ENCODE measurements at regions not wholly inside any gene's neighbourhood (a gene's known extent, or its start where the extent isn't known, plus 50 kb on each side); places are given as distances from the start of the nearest gene placed in this dataset.

DNA sequence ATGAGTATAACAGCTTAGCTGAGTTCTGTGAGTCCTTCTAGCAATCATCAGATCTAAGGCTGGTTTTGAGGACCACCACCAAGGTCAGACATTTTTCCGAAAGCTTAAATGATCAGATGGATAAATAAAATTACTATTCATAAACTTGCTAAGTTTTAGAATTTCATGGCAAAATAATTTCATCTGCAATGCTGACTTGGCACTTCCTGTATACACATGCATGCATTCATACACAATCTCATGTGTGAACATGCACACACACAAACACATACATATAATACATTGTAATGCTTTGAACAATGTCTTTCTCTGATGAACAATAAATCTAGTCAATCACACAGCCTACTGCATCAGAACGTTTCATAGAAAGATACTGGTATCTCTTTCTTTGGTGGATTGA, 1068.3 kb downstream of the HACE1 start:
- Histone ChIP-seq H3K79me2 (ENCODE audit: insufficient read depth, low read length) (no peaks in the 10 kb centered on the region), H4K20me1 (ENCODE audit: insufficient read depth, low read length) (no peaks in the 10 kb centered on the region), H3K9ac (ENCODE audit: low read length) (no peak overlapping the region), H3K9me3 (ENCODE audit: low read length) (no peaks in the 10 kb centered on the region), H3K36me3 (ENCODE audit: insufficient read depth, low read length) (no peaks in the 10 kb centered on the region), H3K9me2 (ENCODE audit: low read depth, low read length) (no peaks in the 10 kb centered on the region), H3K27ac (ENCODE audit: low read depth, low read length, poor library complexity, severe bottlenecking) (no peak overlapping the region), H2AFZ (ENCODE audit: low read length) (no peak overlapping the region), H3F3A (ENCODE audit: insufficient read depth, low read length) (no peaks in the 10 kb centered on the region), H3K4me2 (ENCODE audit: low read length) (no peak overlapping the region), H3K27me3 (ENCODE audit: insufficient read depth, low read length) (no peaks in the 10 kb centered on the region), H3K4me1 (ENCODE audit: insufficient read depth, low read length, severe bottlenecking) (no peaks in the 10 kb centered on the region), H3K4me3 (ENCODE audit: low read depth, low read length, poor library complexity, severe bottlenecking) (no peak overlapping the region)
- TF ChIP-seq EZH2 (IDR thresholded peaks at IDR 0.05; ENCODE audit: borderline replicate concordance, low read length): no peak
- TF ChIP-seq, protein P1, sequence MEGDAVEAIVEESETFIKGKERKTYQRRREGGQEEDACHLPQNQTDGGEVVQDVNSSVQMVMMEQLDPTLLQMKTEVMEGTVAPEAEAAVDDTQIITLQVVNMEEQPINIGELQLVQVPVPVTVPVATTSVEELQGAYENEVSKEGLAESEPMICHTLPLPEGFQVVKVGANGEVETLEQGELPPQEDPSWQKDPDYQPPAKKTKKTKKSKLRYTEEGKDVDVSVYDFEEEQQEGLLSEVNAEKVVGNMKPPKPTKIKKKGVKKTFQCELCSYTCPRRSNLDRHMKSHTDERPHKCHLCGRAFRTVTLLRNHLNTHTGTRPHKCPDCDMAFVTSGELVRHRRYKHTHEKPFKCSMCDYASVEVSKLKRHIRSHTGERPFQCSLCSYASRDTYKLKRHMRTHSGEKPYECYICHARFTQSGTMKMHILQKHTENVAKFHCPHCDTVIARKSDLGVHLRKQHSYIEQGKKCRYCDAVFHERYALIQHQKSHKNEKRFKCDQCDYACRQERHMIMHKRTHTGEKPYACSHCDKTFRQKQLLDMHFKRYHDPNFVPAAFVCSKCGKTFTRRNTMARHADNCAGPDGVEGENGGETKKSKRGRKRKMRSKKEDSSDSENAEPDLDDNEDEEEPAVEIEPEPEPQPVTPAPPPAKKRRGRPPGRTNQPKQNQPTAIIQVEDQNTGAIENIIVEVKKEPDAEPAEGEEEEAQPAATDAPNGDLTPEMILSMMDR (IDR thresholded peaks at IDR 0.05; ENCODE audit: low read length): no peak

DNA sequence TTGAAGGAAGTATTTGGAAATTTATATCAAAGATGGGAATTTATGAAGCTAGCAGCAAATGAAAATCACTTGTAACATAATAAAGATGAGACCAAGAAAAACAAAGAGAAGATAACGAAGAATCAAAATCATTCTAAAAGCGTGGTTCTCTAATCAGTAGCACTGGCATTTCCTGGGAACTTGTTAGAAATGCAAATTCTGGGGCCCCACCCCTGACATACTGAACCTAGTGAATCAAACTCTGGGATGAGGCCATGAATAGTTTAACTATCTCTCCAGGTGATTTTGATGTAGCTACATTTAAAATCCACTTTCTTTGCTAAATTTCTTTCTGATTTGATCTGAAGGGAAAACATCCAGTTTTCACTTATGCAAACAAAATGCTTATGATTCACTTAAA, 1075.6 kb downstream of the HACE1 start:
- Histone ChIP-seq H3K9me3 (ENCODE audit: low read length) (no peaks in the 10 kb centered on the region), H3K4me3 (ENCODE audit: low read depth, low read length, poor library complexity, severe bottlenecking) (no peak overlapping the region), H3K27me3 (ENCODE audit: insufficient read depth, low read length) (no peaks in the 10 kb centered on the region), H3K4me1 (ENCODE audit: insufficient read depth, low read length, severe bottlenecking) (no peaks in the 10 kb centered on the region), H3K27ac (ENCODE audit: low read depth, low read length, poor library complexity, severe bottlenecking) (no peak overlapping the region), H3K79me2 (ENCODE audit: insufficient read depth, low read length) (no peaks in the 10 kb centered on the region), H4K20me1 (ENCODE audit: insufficient read depth, low read length) (no peaks in the 10 kb centered on the region), H3F3A (ENCODE audit: insufficient read depth, low read length) (no peaks in the 10 kb centered on the region), H3K36me3 (ENCODE audit: insufficient read depth, low read length) (no peaks in the 10 kb centered on the region), H3K9me2 (ENCODE audit: low read depth, low read length) (no peaks in the 10 kb centered on the region), H3K9ac (ENCODE audit: low read length) (no peak overlapping the region), H2AFZ (ENCODE audit: low read length) (no peak overlapping the region), H3K4me2 (ENCODE audit: low read length) (no peak overlapping the region)
- TF ChIP-seq, protein P1 (IDR thresholded peaks at IDR 0.05; ENCODE audit: low read length): no peak
- no peak for TF ChIP-seq EZH2 (IDR thresholded peaks at IDR 0.05; ENCODE audit: borderline replicate concordance, low read length)

- Histone ChIP-seq H3K4me1 (ENCODE audit: insufficient read depth, low read length, severe bottlenecking) (no peaks in the 10 kb centered on the region), H3K36me3 (ENCODE audit: insufficient read depth, low read length) (no peaks in the 10 kb centered on the region), H3F3A (ENCODE audit: insufficient read depth, low read length) (no peaks in the 10 kb centered on the region), H3K4me3 (ENCODE audit: low read depth, low read length, poor library complexity, severe bottlenecking) (no peak overlapping the region), H3K27me3 (ENCODE audit: insufficient read depth, low read length) (no peaks in the 10 kb centered on the region), H3K4me2 (ENCODE audit: low read length) (no peak overlapping the region), H3K9me2 (ENCODE audit: low read depth, low read length) (no peaks in the 10 kb centered on the region), H3K79me2 (ENCODE audit: insufficient read depth, low read length) (no peaks in the 10 kb centered on the region), H4K20me1 (ENCODE audit: insufficient read depth, low read length) (no peaks in the 10 kb centered on the region), H2AFZ (ENCODE audit: low read length) (no peak overlapping the region), H3K9me3 (ENCODE audit: low read length) (no peaks in the 10 kb centered on the region), H3K27ac (ENCODE audit: low read depth, low read length, poor library complexity, severe bottlenecking) (no peak overlapping the region), H3K9ac (ENCODE audit: low read length) (no peak overlapping the region)
- TF ChIP-seq, protein P1 (IDR thresholded peaks at IDR 0.05; ENCODE audit: low read length): no peak
These were observed 1076.4 kb downstream of the HACE1 start for GRCh38 chr6:103783329-103783728.

All from OCI-LY1 (cell line).